M059J (cell line): ENCODE measurements at regions not wholly inside any gene's neighbourhood (a gene's known extent, or its start where the extent isn't known, plus 50 kb on each side); places are given as distances from the start of the nearest gene placed in this dataset.

Experiments
- DNase-seq: peaks from one replicate; pipeline ENCODE4 v3.0.0-alpha.2; 2012; ENCODE audit warnings: low read depth

DNA sequence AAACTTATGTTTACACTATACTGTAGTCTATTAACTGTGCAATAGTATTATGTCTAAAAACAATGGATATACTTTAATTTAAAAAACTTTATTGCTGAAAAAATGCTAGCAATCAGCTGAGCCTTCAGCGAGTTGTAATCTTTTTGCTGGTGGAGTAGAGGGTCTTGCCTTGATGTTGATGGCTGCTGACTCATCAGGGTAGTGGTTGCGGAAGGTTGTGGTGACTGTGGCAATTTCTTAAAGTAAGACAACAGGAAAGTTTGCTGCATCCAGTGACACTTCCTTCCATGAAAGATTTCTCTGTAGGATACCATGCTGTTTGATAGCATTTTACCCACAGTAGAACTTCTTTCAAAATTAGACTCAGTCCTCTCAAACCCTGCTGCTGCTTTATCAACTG lies 234.7 kb upstream of the CSF3R start:
- DNase-seq: no peak

DNA sequence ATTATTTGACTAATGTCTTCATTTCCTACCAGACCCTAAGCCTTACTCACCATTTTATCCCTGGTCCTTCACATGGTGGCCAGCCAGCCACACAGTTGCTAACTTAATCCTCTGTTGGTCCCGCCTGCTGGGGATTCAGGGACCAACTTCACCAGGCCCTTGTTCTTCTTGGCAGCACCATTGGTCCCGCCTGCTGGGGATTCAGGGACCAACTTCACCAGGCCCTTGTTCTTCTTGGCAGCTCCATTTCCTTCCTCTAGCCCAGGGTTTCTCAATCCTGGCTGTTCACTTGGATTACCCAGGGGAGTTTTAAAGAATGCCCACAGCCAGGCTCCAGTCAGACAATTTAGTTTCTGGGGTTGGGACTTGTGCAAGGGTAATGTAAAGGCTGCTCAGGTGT lies 233.1 kb upstream of the CSF3R start:
- DNase-seq: no peak

DNA sequence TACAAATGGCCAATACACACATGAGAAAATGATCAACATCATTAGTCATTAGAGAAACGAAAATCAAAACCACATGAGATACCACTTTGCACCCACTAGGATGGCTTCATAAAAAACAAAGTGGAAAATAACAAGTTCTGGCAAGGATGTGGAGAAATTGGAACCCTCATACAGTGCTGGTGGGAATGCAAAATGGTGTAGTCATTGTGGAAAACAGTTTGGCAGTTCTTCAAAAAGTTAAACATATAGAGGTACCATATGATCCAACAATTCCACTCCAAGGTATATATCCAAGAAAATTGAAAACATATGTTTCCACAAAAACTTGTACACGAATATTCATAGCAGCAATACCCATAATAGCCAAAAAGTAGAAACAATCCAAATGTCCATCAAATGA lies 231.6 kb upstream of the CSF3R start:
- no peak for DNase-seq

DNA sequence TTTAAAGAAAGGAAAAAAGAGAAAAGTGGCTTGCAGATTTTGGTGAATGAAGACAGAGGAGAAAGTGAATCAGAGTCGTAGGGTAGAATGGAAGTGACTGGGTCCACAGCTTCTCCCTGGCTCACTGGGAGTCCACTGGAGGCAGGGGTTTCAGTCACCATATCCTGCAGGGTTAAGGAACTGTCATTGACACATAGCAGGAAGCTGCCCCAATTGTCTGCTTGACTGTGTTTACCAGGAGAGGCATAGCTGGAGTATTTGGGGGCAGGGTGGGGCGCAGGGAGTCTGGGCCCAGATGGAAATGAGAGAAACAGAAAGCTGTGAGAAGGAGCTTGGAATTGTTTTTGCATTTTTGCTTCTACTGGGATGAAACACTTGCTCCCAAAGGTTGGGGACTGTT lies 228.8 kb upstream of the CSF3R start:
- DNase-seq: no peak

DNA sequence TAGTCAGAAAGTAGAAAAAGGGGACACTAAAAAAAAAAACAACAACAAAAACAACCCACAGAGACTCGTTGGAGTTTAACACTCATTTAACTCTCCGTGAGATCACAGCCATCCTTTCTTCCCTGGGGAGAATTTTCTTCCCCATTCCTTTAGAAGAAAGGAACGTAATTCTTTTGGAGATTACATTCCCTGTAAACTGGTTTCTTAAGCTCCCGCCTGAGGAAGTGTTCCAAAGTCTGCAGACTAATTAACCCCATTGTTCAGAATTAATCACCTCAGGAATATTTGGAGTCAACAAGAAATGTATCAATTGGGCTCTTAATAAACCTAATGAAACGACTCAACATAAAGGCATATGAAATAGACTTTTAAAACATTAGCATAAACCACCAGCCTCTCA lies 228.2 kb upstream of the CSF3R start:
- no peak for DNase-seq

DNA sequence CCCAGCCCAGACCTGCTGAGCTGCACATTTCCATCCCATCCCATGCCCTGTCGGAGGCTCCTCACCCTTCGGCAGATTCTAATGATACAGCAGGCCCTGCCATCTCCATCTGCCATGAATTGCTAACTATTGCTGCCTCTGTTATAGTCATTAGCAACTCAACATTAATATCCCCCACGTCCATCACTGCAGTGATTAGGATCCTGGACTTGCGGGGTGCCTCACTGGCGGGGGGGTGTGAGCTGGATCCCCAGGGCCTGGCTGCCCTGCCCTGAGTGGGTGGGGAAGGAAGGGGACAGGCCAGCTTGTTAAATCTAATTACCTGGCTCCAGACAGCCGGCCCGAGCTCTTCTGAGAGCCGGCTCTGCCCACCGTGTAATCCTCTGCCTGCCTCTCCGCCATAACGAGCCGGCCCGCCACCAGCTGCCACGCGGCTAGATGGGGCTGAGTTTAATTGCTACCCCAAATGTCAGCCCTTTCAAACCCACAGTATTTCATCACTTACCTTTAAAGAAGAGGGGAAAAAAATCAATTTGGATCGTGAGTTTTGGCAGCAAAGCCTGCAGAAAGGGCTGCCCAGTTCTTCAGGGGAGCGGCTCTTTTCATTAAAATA lies 227.3 kb upstream of the CSF3R start:
- no peak for DNase-seq

DNA sequence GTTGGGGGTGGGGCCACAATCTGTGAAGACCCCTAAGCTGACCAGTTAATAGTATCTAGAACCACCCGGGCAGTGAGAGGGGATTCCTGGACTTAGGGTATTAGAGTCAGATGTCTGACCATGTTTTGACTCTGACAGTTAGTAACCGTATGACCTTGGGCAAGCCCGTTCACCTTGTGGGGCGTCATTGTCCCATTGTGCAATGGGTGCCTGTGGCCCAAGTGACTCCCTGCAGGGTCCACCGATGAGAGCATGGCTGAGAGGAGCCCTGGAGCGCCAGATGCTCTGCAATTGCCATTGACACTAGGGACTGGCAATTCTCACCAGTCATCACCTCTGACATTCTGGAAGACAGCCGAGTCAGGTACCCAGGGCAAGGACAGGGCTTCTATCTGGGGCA lies 225.9 kb upstream of the CSF3R start:
- no peak for DNase-seq

DNA sequence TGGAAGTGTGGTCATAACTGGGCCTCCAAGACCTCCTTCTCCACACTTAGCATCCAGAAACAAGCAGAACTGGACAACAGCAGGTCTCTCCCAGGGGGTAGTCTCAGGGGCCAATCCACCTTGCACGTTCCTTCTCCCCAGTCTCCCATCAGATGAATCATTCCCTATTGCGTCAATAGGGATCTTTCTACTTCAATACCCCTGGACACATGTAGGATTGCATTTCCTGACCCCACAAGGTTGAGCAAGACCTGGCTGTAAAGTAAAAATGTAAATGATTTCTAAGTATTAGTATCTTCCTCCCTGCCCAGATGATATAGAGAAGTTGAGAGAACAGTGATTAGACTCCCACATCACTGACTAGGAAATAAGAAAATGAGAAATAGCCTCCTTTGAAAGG lies 224.5 kb upstream of the CSF3R start:
- no peak for DNase-seq

DNA sequence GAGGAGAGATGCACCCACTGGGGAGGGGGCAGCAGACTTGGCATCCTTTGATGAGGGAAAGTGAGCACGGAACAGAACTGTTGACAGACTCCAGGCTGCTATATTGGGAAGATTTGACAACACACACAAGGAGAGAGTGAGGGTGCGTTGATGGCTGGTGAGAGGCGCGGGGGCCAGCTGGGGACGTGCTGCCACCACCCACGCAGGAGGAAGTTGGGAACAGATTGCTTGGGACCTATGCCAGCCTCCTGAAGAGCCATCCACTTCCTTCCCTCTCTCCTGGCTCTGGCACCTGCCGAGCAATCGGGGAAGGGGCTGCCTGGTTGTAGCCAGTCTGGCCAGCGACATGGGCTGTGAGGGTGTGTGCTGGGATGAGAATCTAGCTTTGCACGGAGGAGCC lies 223.7 kb upstream of the CSF3R start:
- no peak for DNase-seq

DNA sequence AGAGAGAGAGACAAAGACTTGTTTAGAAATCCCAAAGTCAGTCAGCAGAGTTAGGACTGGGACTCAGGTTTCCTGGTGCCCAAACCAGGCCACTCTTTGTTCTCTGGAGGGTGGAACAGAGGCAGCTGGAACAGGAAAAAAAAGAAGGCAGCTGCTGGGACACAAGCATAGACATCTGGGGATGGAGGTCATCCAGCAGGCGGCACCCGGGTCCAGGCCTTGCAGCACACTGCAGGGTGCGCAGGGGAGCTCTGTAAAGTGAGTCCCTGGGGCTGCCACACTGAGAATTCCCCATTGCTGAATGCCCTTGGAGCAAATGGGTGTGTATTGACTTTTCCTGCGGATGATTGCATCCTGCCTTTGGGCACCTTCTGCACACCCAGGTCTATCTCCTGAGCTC lies 222.9 kb upstream of the CSF3R start:
- DNase-seq: no peak

DNA sequence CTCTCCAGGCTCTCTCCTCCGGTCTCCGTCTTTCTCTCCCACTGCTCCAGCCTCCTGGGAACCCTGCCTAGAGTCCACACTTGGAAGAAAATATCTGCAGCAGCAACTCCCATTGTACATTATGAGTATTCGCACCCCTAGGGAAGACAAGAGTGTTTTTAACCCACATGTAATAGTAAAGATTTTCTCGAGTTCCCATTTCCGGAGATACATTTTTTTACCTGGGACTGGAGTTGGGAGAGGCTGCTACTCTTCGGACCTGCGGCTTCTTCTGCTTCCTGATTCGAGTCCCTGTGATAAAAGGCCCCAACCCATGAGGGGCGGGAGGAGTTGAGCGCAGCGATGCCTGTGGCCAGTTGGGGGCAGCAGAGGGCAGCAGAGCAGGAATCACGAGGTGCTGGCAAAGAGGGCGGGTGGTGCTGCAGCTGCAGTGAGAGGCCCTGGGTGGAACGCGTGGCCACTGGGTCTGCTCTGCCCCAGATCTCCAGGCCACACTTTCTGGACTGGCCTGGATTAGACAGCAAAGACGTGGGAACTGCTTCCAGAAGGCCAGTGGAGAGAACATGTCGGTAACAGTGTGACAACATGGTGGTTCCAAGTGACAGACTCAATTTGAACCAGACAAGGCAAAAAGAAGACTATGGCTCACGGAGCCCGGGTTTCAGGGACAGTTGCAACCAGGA lies 221.0 kb upstream of the CSF3R start:
- peak; percentile 48 for DNase-seq

DNA sequence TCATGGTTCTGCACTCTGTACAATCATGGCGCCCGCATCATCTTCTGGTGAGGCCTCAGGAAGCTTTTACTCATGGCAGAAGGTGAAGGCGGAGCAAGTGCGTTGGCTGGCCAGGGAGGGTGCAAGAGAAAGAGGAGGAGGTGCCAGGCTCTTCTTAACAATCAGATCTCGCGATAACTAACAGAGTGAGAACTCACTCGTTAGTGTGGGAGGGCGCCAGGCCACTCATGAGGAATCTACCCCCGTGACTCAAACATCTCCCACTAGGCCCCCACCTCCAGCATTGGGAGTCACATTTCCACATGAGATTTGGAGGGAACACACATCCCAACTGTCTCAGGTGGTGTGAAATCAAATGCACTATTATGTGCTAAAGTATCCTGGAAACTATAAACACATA lies 220.2 kb upstream of the CSF3R start:
- no peak for DNase-seq

DNA sequence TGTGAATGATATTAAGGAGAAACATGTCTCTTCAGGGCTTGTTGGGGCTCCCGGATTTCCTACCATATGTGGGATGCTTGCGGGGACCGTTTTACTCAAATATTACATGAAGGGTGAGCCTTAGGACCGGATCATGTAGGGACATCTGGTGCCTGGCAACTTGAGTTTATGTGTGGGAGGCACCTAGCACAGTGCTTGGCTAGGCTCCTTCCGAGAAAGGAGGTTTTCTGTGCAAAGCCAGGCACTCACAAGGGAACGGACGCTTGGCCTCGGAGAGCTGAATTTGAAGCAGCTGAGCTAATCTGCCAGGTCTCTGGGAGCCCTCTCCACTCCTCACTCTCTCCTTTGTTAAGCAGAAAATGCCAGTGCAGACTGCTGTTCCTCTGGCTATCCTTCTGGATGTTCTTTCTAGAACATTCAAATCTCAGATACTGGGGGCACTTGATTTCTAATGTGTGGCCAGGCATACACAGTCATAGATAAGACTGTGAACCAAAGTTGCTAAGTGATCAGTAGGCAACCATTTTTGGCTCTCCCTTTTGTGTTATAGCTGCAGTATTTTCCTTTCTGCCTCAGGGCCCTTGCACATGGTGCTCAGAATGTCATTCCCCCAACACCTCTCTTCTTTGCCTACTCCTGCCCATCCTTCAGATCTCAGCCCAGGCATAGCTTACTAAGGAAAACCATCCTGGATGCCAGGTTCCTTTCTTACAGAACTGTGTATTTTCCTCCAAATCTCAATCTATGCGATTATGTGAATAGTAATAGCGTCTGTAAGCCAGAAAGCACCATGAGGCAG lies 216.6 kb upstream of the CSF3R start:
- no peak for DNase-seq

DNA sequence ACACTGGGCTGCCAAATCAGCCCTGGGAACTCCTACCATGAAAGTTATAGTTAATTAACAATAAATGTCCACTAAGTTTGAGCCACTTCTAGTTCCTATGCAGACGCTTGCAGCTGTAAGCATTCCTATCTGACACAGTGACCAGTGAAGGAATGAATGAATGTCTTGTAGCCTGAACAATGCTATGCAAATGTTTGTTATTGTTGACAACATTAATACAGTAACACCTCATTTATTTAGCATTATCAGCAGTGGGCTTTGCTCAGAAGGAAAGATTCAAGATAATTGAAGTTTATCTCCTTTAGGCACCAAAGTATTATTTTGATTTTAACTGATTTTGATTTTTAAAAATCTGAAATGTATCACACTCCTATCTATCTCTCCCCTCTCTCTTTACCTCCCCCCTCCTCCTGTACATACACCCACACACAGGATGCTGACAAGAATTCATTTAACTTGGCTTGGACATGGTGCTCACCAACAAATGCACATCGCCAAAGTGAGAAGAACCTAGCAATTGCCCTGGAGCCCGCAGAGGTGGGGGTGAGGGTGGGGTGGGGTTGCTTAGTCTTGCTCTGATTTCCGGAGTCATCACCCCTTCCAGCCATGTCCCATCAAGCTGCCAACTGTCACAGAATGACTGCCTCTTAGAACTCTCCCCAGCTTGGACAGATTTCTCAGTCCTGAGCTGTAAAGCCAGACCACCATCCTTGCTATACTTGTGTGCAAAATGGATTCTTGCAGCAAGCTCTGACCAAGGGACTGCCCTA lies 215.3 kb upstream of the CSF3R start:
- no peak for DNase-seq

DNA sequence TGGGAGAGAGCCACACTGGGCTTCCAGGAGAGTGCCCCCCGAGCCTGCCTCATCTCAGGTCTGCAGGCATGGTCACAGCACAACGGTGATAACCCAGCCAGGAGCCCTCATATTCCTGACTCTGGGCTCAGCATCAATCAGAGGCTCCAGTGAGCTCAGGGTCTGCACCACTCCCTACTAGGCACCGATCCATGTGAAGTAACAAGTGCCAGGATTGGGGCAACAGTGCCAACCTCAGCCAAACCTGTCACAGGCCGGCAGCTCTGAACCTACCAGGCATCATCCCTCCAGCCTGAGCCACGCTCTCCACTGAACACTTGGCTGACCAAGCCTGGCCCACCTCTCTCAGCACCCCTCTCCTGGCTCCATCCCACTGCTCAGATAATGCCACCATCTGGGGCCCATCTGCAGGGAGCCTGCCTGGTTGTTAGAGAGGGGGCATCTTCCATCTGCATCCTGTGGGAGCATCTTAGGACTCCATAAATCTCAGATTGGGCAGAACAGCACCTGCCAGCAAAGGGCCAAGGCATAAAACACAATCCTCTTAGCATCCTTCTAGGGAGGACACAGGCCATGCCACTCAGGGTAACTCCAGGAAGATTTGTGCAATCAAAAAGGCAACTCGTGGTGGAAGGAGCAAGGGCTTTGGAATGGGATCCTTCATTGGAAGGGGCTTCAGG lies 213.7 kb upstream of the CSF3R start:
- no peak for DNase-seq

DNA sequence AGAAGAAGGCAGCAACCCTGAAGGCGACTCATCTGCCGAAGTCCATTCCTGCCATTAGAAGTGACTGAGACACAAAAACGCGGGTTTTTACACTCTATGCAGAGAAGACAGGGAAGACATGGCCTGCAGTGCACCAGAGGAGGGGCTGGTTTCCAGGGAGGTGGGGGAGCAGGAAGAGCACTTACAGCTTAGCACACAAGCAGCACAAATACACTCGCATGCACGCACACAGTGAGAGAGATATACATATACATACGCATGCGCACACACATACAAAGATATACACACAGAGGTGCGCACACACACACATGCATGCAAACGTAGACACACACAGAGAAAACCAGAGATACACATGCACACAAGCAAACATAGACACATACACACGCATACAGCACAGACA lies 210.9 kb upstream of the CSF3R start:
- DNase-seq: no peak

DNA sequence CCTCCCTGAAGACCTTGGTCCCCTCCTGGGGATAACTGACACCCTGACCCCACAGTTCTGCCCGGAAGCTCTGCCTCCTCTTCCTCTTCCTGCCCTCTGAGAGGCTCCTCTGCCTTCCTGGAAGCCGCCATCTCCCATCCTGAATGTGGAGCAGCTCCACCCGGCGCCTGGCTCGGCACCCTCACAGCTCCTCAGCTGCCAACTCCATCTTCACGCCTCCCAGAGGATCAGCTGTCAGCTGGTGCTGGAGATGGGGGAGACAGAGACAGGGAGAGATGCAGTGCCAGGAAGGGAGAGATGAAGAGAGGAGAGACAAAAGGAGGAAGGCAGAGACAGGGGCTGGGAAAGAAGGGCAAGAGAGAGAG lies 210.4 kb upstream of the CSF3R start:
- DNase-seq: no peak

DNA sequence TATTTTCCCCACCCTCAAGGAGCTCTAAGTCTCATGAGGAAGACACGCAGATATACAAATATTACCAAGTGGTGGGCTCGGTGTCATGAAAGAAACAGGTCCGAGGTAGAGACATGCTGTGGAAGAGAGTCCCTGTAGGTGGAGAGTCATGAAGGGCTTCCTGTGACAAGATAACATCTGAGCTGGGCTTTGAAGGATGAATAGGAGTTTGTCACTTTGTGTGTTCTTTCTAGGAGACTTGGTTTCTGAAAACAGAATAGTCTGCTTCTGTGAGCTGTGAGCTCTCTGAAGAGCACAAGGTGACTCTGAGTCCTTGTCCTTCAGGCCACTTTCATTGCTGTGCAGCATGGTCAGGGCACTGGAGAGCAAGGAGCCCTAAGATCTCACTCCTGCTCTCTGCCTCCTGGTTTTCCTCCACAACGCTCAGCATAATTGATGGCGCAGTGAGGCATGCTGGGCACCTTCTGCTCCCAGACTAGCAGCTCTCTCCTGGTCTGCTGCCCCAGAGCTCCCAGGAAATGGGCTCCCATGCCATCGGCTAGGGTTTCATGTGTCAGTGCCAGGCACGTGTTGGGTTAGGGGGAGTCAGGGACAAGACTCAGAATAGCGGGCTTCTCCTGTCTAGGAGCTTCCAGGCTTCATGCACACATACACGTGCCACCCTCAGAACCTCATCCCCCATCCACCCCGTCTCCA lies 209.9 kb upstream of the CSF3R start:
- DNase-seq: no peak

DNA sequence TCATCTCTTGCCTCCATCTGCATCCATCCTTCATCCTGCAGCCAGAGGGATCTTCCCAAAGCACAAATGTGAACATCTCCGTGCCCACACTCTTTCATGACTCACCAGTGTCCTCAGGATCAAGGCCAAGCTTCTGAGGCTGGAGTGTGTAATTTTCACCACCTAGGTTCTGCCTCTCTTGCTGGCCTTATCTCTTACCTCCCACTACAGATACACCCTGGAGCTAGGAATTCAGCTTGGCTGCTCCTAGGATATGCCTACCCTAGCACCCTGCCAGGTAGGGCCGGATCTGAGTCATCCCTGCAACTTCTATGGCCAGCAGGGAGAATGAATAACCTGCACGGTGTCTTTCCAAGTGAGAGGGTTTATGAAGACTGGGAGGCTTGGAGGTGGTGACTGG lies 208.7 kb upstream of the CSF3R start:
- peak; percentile 33 for DNase-seq

DNA sequence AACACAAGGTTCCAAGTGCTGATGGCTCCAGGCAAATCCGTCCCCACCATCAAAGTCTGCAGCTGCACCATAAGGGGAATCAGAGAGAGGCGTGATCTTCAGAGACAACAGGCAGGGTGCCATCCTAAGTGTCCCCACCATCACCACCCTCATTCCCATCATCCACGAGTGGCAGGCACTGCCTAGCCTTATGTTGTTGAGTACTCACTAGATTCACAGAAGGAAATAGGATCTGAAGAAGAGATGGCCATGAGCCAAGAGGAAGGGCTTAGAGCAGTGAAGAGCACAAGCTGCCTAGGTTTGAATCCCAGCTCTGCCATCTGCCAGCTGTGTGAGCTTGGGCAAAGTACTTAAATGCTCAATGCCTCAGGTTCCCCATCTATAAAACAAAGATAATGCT lies 207.3 kb upstream of the CSF3R start:
- DNase-seq: no peak

DNA sequence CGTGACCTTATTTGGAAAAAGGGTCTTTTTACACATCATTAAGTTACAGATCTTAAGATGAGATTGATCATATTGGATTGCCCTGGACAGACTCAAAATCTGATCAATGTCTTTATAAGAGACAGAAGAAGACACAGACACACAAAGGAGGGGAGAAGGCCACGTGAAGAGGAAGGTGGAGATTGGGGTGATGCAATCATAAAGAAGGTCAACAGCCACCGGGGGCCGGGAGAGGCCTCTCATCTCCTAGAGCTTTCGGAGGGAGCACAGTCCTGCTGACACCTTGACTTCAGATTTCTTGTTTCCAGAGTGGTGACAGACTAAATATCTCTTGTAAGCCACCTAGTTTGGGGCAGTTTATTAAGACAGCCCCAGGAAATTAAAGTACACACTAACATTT lies 204.6 kb upstream of the CSF3R start:
- no peak for DNase-seq
